Kidney (tissue), 13 donors: ENCODE measurements at regions not wholly inside any gene's neighbourhood (a gene's known extent, or its start where the extent isn't known, plus 50 kb on each side); places are given as distances from the start of the nearest gene placed in this dataset.

ENCODE experiments used
- DNase-seq, 5 donors: peaks; one replicate each; pipeline ENCODE4 v3.0.0-alpha.2; 2013 to 2020
- FAIRE-seq: peaks from 2 replicates; lab custom pipeline; 2012; peaks lifted over from hg19 to GRCh38; lab: Jason Lieb, UNC
- H3K27ac ChIP-seq, 2 donors: one replicate each; pipeline ENCODE4 v1.7.0; 2013; ENCODE audit warnings: low read depth in 2 of 2, low read length in 2 of 2, inconsistent platforms in 1 of 2
- H3K27me3 ChIP-seq: one replicate; pipeline ENCODE4 v1.7.1; 2013; ENCODE audit warnings: low read length, inconsistent platforms; ENCODE audit not compliant: control insufficient read depth, insufficient read depth
- H3K36me3 ChIP-seq, 3 donors: one replicate each; pipeline versions ENCODE4 v1.7.0 to v1.7.1; 2013; ENCODE audit warnings: low read length in 3 of 3, control low read depth in 1 of 3, inconsistent platforms in 1 of 3; ENCODE audit not compliant: insufficient read depth in 3 of 3, control insufficient read depth in 2 of 3
- H3K4me1 ChIP-seq, 3 donors: one replicate each; pipeline versions ENCODE4 v1.7.0 to v1.7.1; 2013; ENCODE audit warnings: low read length in 3 of 3, inconsistent platforms in 1 of 3, low read depth in 1 of 3; ENCODE audit not compliant: control insufficient read depth in 2 of 3, insufficient read depth in 2 of 3
- H3K4me3 ChIP-seq, 3 donors: one replicate each; pipeline versions ENCODE4 v1.7.0 to v1.8.1; 2013; ENCODE audit warnings: low read length in 3 of 3, control low read depth in 1 of 3, inconsistent platforms in 1 of 3
- H3K9ac ChIP-seq, 3 donors: one replicate each; pipeline versions ENCODE4 v1.7.0 to v1.7.1; 2013; ENCODE audit warnings: low read length in 3 of 3, control low read depth in 1 of 3, inconsistent platforms in 1 of 3
- H3K9me3 ChIP-seq, 3 donors: one replicate each; pipeline versions ENCODE4 v1.7.0 to v1.7.1; 2013; ENCODE audit warnings: low read length in 3 of 3, control low read depth in 1 of 3, inconsistent platforms in 1 of 3; ENCODE audit not compliant: control insufficient read depth in 2 of 3, insufficient read depth in 1 of 3
- intact Hi-C: fragments of 100-400 bp; cut with DNase I; formaldehyde crosslinking; loops from one replicate; pipeline ENCODE4 v1.11.1; 2022
- TF ChIP-seq, protein P1 (sequence below): IDR thresholded peaks from 3 replicates; pipeline ENCODE4 v1.5.1; 2012; ENCODE audit warnings: mild to moderate bottlenecking, moderate library complexity, borderline replicate concordance; ENCODE audit not compliant: insufficient read depth; ENCODE audit errors: extremely low read depth
- donor health status: control.
- donor health status: control.
- donor health status: control.
- donor health status: control.
- donor health status: control.
- donor health status: DM: yes; HTN: yes; CAD: no.
- donor health status: Normal renal cell carcinoma (clear cell type).

DNA sequence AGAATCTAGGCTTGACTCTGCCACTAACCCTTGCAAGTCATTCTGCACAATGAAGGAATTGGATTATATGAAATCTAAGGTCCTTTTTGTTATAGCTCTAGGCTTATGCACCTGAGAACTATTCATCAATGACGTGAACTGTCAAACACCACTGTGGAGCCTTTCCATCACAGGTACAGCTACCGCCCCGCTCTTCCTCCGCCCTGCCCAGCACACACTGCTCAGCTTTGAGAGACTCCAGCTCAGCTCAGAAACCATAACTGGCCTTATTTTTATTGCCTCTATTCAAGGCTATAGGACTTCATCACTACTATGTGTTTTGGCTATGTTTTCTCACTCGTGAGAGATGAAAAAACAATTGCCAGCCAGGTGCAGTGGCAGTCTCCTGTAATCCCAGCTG is 88.2 kb upstream of the RPL34 start:
- no peak for FAIRE-seq
- Histone ChIP-seq H3K4me1 (no peaks in the 10 kb centered on the region), H3K9me3 (no peaks in the 10 kb centered on the region), H3K9ac (no peak overlapping the region), H3K36me3 (no peaks in the 10 kb centered on the region), H3K27me3 (no peaks in the 10 kb centered on the region), H3K27ac (no peak overlapping the region), H3K4me3 (no peak overlapping the region)
- intact Hi-C loops, result no loop called here
- TF ChIP-seq, protein P1, sequence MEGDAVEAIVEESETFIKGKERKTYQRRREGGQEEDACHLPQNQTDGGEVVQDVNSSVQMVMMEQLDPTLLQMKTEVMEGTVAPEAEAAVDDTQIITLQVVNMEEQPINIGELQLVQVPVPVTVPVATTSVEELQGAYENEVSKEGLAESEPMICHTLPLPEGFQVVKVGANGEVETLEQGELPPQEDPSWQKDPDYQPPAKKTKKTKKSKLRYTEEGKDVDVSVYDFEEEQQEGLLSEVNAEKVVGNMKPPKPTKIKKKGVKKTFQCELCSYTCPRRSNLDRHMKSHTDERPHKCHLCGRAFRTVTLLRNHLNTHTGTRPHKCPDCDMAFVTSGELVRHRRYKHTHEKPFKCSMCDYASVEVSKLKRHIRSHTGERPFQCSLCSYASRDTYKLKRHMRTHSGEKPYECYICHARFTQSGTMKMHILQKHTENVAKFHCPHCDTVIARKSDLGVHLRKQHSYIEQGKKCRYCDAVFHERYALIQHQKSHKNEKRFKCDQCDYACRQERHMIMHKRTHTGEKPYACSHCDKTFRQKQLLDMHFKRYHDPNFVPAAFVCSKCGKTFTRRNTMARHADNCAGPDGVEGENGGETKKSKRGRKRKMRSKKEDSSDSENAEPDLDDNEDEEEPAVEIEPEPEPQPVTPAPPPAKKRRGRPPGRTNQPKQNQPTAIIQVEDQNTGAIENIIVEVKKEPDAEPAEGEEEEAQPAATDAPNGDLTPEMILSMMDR, result no peak
- no peak for DNase-seq

GRCh38 chr4:108531461-108531860 is 88.9 kb upstream of the RPL34 start:
- Histone ChIP-seq H3K27ac (no peak overlapping the region), H3K27me3 (no peaks in the 10 kb centered on the region), H3K9me3 (no peaks in the 10 kb centered on the region), H3K4me3 (no peak overlapping the region), H3K9ac (no peak overlapping the region), H3K36me3 (no peaks in the 10 kb centered on the region), H3K4me1 (no peaks in the 10 kb centered on the region)
- TF ChIP-seq, protein P1, result no peak
- no peak for FAIRE-seq
- no peak for DNase-seq
- intact Hi-C loops, result no loop called here

DNA sequence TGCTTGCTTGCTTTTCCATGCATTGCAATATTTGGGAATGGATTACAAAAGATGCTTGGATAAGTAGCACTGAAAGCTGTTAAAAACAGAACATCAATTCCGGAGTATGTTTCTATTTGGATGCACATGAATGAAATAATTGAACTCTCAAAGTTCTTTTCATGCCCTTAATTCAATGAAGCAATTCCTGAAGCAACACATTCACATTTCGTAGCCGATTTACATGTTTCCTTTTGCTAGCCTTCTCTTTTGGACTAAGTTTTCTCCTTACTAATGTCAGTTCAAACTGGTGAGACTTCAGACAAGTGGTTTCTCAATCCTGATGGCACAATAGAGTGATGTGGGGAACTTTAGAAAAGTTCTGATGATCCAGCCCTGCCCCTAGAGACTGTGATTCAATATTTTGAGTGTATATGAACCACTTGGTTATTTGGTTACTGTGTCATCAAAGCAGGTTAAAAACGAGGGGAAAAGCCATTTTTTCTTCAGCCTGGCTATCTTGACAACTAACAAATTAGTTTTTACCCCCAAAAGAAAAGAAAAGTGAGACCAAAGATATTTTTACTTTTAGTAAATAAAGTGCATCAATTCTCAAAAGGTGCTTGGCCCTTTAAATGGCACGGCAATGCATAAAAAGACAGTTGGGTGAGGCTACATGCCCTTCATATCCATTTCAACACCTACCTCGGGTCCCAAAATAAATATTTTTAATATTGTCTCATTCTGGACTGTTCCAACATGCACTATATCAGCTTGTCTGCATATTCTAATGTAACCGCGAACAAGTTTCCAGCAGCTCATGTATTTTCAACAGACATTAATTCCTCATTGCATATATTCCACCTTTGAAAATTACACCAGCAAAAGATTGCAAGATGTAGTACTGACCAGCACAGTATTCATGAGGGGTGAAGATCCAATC is 90.1 kb upstream of the RPL34 start:
- H3K9me3 ChIP-seq, result no peaks in the 10 kb centered on the region
- no peak overlapping the region for H3K27ac ChIP-seq
- H3K27me3 ChIP-seq, result no peaks in the 10 kb centered on the region
- H3K4me3 ChIP-seq, result no peak overlapping the region
- H3K9ac ChIP-seq, result no peak overlapping the region
- no peak for DNase-seq
- TF ChIP-seq, protein P1, result no peak
- H3K4me1 ChIP-seq, result no peaks in the 10 kb centered on the region
- no peaks in the 10 kb centered on the region for H3K36me3 ChIP-seq
- intact Hi-C loops, result no loop called here
- no peak for FAIRE-seq
